Fibroblast of the aortic adventitia (primary cell): ENCODE measurements at regions not wholly inside any gene's neighbourhood (a gene's known extent, or its start where the extent isn't known, plus 50 kb on each side); places are given as distances from the start of the nearest gene placed in this dataset.
"Not testable (repeated sequence)": the region's sequence is repeated elsewhere in the genome, so short reads cannot be mapped to it uniquely, and the experiment has no call there.

Experiments
- DNase-seq: peaks from one replicate; pipeline ENCODE4 v3.0.0-alpha.2; 2010; ENCODE audit warnings: low read depth
- H3K4me3 ChIP-seq: 2 replicates; pipeline ENCODE4 v1.5.1; 2011; ENCODE audit warnings: low read depth, mild to moderate bottlenecking, control low read depth, low read length, moderate library complexity
- CTCF ChIP-seq: IDR thresholded peaks from 2 replicates; pipeline ENCODE4 v1.5.1; 2011; ENCODE audit warnings: mild to moderate bottlenecking, low read length, control low read depth, inconsistent platforms; ENCODE audit not compliant: insufficient read depth

- no peak for DNase-seq
- TF ChIP-seq CTCF: no peak
- H3K4me3 ChIP-seq: no peak overlapping the region
Observed at GRCh38 chr11:116339306-116340098, 433.3 kb downstream of the BUD13 start.

- DNase-seq, H3K4me3 ChIP-seq: not testable (repeated sequence)
Observed at GRCh38 chr11:116338500-116338899, 434.3 kb downstream of the BUD13 start.

GRCh38 chr11:116336540-116336939, 436.2 kb downstream of the BUD13 start:
- H3K4me3 ChIP-seq: no peak overlapping the region
- DNase-seq: no peak
- TF ChIP-seq CTCF: no peak

GRCh38 chr11:116335891-116336290, 436.9 kb downstream of the BUD13 start:
- TF ChIP-seq CTCF: no peak
- DNase-seq: no peak
- H3K4me3 ChIP-seq: no peak overlapping the region

GRCh38 chr11:116335078-116335477, 437.7 kb downstream of the BUD13 start:
- no peak for DNase-seq
- no peak for TF ChIP-seq CTCF
- H3K4me3 ChIP-seq: no peak overlapping the region

GRCh38 chr11:116334596-116334995, 438.2 kb downstream of the BUD13 start:
- H3K4me3 ChIP-seq: no peak overlapping the region
- no peak for TF ChIP-seq CTCF

GRCh38 chr11:116333001-116333535, 439.7 kb downstream of the BUD13 start:
- DNase-seq: no peak
- no peak for TF ChIP-seq CTCF
- no peak overlapping the region for H3K4me3 ChIP-seq

More at GRCh38 chr11:116334596-116334995, 438.2 kb downstream of the BUD13 start:
- DNase-seq: no peak
